Left lobe of liver (tissue), 2 donors: ENCODE measurements at regions not wholly inside any gene's neighbourhood (a gene's known extent, or its start where the extent isn't known, plus 50 kb on each side); places are given as distances from the start of the nearest gene placed in this dataset.
"Not testable (repeated sequence)": the region's sequence is repeated elsewhere in the genome, so short reads cannot be mapped to it uniquely, and the experiment has no call there.

ENCODE experiments used
- ATAC-seq: fragments of 200-7000 bp; cut with Tn5 transposase; one replicate; pipeline ENCODE4 v1.9.1; 2020; ENCODE audit warnings: mild to moderate bottlenecking, moderate library complexity
- DNase-seq: peaks from one replicate; pipeline ENCODE4 v3.0.0-alpha.2; 2020; ENCODE audit warnings: low spot score
- donor health status: DM: no; HTN: no; CAD: no; lungs with moderate emphysema.
- donor health status: DM: no; HTN: yes; CAD: no.

- ATAC-seq, DNase-seq: not testable (repeated sequence)
These were observed 61.9 kb upstream of the NAA35 start for GRCh38 chr9:85878872-85879597.

GRCh38 chr9:85880507-85880906 lies 60.4 kb upstream of the NAA35 start:
- DNase-seq, ATAC-seq: not testable (repeated sequence)

- ATAC-seq (no peak), DNase-seq (no peak)
These were observed 56.7 kb upstream of the NAA35 start for GRCh38 chr9:85884256-85884655.

GRCh38 chr9:85890962-85891361 lies 50.0 kb upstream of the NAA35 start:
- DNase-seq: no peak

More at GRCh38 chr9:85890962-85891361, 50.0 kb upstream of the NAA35 start:
- no peak for ATAC-seq
